NCI-H82 treated with DMSO at 0.1 percent for 48 hours (cell line): ENCODE measurements at regions not wholly inside any gene's neighbourhood (a gene's known extent, or its start where the extent isn't known, plus 50 kb on each side); places are given as distances from the start of the nearest gene placed in this dataset.

Experiments
- DNase-seq: peaks from one replicate; lab custom pipeline; 2025; ENCODE audit not compliant: unreplicated experiment; lab: John Stamatoyannopoulos, UW

- no peak for DNase-seq
Observed at GRCh38 chr1:59045636-59046035, 251.3 kb upstream of the FGGY start.

- no peak for DNase-seq
Observed at GRCh38 chr1:59046134-59046533, 250.8 kb upstream of the FGGY start.

DNA sequence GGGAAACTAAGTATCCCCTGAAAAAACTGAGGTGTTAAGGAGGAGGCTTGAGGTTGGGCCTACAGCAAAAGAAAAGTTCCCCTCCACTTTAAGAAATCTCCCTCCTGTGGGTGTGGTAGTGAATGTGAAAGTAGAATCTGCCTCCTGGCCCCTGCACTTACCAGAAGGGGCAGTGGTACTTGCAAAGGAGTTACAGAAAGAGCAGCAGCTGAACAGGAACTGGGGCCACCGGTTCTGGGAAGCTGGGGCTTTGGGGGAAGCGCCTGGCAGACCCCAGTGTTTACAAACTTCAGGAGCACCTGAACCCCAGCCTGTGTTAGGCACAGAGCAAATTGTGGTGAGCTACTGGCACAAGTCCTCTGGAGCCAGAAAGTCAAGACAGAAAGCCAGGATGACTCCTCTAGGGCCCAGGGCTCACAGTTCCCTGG is 250.2 kb upstream of the FGGY start:
- DNase-seq: no peak

DNA sequence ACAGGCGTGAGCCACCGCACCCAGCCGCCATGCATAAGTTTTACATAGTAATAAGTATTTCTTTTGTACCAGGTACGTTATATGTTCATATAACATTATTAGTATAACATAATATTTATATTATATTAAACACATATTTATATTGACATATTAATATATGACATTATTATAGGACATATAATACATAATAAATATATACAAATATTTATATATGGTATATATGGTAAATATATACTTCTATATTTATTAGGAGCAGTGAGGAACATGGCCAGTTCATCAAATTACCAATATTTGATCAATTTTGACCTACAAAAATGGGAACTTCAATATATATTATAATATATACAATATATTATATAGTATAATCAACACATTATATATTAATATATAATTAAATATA is 245.9 kb upstream of the FGGY start:
- no peak for DNase-seq

DNA sequence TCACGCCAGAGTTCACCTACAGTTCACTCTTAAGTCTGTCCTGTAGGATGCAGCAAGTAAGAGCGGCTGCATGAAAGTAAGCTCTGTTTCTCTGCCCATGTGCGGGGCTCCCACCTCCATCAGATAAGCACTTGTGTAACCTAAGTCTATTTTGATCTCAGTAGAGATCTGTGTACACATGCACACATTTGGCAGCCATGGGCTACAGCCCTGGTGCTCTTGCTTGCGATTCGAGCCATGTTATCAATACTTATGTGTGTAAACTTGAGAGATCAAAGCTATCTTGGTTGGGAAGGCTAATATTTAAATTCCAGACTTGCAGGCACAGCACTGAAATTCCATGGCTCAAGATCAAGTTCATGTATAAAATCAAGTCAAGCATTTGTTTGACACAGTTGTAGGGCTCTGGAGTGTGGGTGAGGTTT is 244.7 kb upstream of the FGGY start:
- DNase-seq: no peak

- no peak for DNase-seq
Observed at GRCh38 chr1:59054172-59054571, 242.7 kb upstream of the FGGY start.

DNA sequence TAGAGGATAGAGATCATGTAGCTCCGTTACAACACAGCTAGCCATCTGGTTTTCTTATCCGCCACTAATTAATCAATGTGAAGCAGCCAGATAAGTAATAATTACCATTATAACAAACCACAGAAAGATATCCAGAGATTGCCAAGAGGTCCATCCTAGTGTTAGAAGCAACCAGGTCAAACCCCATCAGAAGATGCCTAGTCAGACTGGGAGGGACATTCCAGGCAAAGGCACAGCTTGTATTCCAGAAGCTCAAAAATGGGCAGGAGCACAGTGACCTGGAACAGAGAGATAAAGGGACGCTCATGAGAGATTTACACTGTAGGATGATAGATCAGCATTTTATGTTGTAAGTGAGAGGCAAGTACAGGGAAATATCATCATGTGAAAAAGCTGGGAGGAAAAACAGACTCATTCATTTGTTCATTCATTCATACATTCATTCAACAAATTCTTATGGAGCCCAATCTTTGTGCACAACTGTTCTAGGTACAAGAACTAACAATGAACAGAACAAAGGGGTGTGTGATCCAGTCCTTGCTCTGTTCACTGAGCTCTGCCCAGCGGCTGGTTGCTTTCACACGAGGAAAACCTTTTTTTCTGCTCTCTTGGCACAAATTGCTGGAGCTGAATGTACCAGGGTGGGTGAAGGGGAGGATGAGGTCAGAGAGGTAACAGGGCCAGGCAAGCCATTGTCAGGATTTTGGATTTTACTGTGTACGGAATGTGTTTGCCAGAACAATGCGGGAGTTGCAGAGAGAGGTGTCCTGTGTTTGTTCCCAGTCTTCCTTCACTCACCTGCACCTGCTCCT is 240.8 kb upstream of the FGGY start:
- DNase-seq: no peak

DNA sequence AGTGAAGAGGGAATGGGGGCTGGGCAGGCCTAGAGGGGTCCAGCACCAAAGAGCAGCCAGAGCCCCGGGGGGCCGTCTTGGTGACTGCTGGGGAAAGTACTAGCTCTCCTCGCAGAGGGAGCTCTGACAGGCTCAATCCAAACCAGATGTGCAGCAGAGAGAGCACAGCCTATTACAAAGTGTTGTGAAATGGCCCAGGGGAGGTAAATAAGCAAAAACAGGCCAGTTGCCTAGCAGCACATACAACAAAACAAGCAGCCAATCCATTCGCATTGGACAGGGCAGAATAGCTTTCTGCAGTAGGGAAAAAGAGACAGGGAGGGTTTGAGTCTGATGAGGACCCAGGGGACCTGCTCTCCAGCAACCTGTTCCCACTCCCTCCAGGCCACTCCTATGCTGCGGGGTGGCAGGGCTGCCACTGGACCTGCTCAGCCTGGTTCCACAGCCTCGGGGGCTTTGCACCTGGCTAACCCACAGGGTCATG is 239.6 kb upstream of the FGGY start:
- DNase-seq: no peak

DNA sequence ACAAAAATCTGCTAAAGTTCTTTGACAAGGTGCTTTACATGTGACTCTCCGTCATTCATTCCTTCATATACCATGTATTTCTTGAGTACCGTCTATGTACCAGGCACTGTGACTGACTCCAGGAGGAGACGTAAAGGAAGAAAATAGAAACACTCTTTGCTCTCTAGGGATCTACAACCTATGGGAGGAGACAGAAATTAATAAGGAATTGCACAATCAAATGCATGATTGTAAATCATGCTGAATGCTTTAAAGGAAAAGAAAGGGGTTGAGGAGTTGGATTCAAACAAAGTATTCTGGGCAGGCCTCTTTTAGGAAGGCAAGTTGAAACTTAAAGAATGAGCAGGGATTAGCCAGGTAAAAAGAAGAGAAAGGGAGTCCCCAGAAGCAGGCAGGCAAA is 239.1 kb upstream of the FGGY start:
- no peak for DNase-seq

- no peak for DNase-seq
Observed at GRCh38 chr1:59058665-59059439, 238.0 kb upstream of the FGGY start.

DNA sequence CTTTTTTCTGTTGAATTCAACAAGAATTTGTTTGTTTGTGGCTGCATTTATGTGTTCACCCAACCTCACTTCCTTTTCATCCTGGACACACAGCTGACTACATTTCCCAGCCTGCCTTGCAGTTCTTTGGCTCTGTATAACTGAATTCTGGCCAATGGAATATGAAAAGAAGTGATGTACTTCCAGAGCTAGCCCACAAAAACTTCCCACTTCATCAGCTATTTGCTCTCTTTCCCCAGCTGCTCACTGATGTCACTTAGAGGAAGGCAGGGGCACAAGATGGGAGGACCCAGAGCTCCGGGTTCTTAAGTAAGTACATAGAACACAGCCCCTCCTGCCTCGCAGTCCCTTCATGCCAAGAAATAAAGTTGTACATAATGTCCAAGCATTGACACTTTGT is 235.0 kb upstream of the FGGY start:
- DNase-seq: no peak

DNA sequence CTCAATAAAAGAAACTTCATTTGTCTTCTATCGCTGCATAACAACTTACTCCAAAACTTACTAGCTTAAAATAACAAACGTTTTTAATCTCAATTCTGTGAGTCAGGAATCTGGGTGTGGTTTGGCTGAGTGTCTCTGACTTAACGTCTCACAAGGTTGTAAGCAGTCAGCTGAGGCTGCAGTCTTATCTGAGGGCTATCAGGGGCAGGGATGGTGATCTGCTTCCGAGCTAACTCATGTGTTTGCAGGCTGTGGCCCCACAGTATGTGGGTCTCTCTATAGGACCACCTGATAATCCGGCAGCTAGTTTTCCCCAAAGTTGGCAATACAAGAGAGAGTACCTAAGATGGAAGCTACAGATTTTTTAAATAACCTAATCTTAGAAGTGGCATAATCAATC is 234.2 kb upstream of the FGGY start:
- no peak for DNase-seq

DNA sequence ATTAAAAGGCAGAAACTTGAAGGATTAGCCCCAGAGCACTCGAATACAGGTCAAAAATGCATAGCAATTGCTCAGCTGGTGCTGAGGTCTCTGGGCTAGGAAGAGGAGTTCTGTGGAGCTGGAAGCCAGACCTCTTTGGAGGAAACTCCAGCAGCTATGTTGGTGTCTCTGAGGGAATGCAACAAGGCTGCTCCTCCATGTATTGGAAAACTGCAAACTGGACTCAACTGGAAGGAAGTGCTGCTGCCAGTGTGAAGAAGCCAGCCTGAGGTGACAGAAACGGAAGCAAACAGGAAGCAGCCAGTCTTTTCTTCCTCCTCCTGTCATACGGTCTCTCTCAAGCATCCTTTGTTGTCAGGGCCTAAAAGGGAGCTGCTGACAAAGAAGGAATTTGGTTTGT is 233.4 kb upstream of the FGGY start:
- DNase-seq: no peak

- DNase-seq: no peak
Observed at GRCh38 chr1:59064592-59064991, 232.3 kb upstream of the FGGY start.

DNA sequence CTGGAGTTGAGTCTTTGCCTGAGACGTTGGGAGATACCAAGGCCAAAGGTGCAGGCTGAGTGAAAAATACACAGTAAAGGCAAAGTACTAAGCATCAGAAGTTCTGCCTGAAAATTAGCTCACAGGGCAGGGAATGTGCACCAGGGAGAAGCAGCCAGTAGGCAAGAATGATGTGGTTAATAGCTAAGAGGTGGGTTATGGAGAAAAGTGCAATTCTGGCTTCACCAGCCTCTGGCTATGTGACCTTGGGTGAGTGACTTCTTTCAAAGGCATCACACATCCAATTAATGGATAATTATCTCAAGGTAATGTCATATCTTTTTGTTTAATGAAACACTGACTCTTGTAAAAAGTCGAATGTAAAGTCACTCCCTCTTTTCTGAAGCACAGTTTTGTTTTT is 230.7 kb upstream of the FGGY start:
- no peak for DNase-seq

DNA sequence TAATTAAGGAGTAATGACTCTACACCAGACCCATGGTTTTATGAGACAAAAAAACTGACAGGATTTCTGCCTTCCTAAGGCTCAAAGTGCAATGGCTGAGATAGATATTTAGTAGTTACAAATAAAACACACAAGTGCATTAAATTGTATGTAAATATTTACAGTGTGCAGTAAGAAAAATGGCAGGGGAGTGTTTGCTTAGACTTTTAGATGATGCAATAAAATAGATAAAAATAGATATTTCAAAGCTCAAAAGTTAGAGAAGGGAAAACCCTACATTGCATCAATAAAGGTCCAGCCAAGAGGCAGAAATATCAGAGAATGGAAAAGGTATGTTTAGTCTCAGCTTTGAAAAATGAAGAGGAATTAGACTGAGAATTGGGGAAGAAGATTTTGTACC is 226.3 kb upstream of the FGGY start:
- DNase-seq: no peak

DNA sequence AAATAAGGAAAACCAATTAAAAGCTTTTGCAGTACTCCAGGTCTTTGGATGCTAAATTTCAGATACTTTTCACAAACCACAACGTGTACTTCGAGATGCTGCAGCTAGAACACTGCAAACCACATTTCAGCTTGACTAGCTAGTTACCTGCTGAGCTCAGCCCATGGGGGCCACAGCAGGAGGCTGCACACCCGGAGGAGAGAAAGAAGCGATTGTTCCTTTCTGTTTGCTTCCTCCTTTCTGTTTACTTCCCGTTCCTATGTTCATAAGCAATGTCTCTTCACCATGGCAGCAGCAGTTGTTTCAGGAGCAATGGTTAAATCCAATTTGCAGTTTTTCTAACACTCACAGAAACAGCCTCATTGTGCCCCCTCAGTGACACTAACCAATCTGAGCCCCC is 225.6 kb upstream of the FGGY start:
- no peak for DNase-seq

DNA sequence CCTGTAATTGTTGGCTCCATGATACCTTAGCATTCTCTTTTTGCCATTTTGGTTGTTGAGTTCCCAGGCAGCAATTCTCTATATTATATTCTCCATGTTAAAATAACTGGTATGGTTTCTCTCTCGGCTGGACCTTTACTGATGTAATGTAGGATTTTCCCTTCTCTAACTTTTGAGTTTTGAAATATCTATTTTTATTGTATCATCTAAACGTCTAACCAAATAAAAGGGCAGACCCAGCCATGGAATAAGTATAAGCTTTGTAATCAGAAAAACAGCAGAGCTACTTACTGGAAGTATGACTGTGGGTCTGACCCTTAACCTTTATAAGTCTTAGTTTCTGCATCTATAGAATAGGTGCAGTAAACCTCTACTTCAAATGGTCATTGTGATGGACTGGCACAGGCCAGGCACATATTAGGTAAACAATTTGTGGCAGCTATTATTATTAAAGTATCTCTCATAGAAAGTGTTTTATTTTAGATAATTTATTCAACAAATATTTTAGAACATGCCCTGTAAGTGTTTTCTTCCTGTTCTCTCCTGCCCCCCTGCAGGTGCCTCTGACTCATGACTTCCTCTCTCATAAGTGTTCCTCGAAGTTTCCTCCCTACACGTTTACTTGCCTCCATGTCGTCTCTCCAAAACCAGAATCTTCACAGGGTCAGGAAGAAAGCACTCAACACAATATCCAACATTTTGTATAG is 224.9 kb upstream of the FGGY start:
- DNase-seq: no peak

DNA sequence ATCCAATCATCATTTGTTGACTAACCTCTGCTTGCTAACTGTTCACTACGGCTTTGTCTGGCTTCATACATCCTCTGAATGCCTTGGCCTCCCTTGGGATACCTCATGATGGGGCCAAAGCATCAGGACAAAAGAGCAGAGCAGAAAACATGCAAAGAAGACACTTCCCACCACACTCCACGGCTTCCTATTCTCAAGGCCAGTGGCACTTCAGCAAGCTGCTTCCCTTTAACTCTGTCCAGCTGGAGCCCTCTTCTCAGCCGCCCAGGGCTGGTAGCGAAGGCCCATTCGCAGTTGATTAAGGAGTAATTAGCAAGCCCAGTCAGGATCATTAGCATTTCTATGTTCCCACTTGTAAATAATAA is 224.3 kb upstream of the FGGY start:
- DNase-seq: no peak

DNA sequence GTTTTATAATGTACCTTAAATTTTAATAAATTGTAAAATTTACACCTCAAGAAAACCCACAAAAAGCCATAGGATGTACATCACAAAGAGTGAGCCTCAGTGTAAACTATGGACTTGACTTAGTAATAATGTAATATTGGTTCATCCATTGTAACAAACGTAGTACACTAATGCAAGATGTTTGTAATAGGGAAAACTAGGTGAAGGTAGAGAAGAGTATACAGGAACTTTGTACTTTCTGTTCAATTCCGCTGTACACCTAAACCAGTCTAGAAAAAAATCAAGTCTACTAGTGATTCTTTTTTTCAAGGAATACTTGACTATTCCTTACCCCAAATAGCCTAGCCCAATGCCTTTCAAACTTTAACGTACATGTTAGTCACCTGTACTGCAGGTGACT is 222.3 kb upstream of the FGGY start:
- no peak for DNase-seq

- DNase-seq: peak; percentile 21
Observed at GRCh38 chr1:59075021-59075420, 221.9 kb upstream of the FGGY start.

DNA sequence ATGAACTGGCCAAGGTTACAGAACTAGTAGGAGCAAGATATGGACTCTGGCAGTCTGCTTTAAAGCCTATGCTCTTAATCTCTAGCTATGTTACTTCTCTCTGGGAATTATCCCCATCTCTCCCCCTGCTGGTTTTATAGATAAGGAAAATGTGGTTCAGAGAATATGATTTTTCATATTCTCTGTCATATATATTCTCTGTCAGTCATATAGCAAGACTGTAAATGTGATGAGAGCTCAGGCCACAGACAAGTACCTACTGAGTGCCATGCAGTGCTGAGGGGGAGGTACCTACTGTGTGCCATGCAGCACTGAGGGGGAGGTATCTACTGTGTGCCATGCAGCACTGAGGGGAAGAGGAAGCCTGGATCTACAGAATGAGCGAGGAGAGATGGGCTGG is 220.3 kb upstream of the FGGY start:
- DNase-seq: no peak
